MM.1S (cell line): ENCODE measurements at regions not wholly inside any gene's neighbourhood (a gene's known extent, or its start where the extent isn't known, plus 50 kb on each side); places are given as distances from the start of the nearest gene placed in this dataset.

Experiments used
- EZH2phosphoT487 ChIP-seq: fragments of 300-600 bp; sonication (generic); IDR thresholded peaks from 2 replicates; pipeline ENCODE4 v1.6.1; 2018; ENCODE audit warnings: antibody characterized with exemption, low read length
- TF ChIP-seq, protein P1 (sequence below): fragments of 300-600 bp; sonication (generic); IDR thresholded peaks from 2 replicates; pipeline ENCODE4 v1.5.1; 2016; ENCODE audit warnings: antibody characterized with exemption, low read length, mixed read lengths

- TF ChIP-seq, protein P1, sequence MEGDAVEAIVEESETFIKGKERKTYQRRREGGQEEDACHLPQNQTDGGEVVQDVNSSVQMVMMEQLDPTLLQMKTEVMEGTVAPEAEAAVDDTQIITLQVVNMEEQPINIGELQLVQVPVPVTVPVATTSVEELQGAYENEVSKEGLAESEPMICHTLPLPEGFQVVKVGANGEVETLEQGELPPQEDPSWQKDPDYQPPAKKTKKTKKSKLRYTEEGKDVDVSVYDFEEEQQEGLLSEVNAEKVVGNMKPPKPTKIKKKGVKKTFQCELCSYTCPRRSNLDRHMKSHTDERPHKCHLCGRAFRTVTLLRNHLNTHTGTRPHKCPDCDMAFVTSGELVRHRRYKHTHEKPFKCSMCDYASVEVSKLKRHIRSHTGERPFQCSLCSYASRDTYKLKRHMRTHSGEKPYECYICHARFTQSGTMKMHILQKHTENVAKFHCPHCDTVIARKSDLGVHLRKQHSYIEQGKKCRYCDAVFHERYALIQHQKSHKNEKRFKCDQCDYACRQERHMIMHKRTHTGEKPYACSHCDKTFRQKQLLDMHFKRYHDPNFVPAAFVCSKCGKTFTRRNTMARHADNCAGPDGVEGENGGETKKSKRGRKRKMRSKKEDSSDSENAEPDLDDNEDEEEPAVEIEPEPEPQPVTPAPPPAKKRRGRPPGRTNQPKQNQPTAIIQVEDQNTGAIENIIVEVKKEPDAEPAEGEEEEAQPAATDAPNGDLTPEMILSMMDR: no peak
- no peak for TF ChIP-seq EZH2phosphoT487
Measured at GRCh38 chr2:134073023-134073422, 180.8 kb upstream of the MGAT5 start.
